DOHH2 (cell line): ENCODE measurements at regions not wholly inside any gene's neighbourhood (a gene's known extent, or its start where the extent isn't known, plus 50 kb on each side); places are given as distances from the start of the nearest gene placed in this dataset.

Experiments used
- CTCF ChIP-seq: fragments of 200-600 bp; sonication (generic); IDR thresholded peaks from one replicate; pipeline ENCODE4 v1.5.1; 2014; ENCODE audit warnings: antibody characterized with exemption, mild to moderate bottlenecking, low read depth, low read length; ENCODE audit not compliant: poor library complexity, severe bottlenecking
- EZH2phosphoT487 ChIP-seq: fragments of 200-600 bp; sonication (generic); IDR thresholded peaks from 2 replicates; pipeline ENCODE4 v1.6.1; 2017; ENCODE audit warnings: borderline replicate concordance, mild to moderate bottlenecking, antibody characterized with exemption, low read length, moderate library complexity, mixed read lengths

GRCh38 chr20:19108155-19108554 lies 104.3 kb upstream of the SLC24A3 start:
- TF ChIP-seq CTCF (no peak), EZH2phosphoT487 (no peak)
